A549 (cell line): ENCODE measurements at regions not wholly inside any gene's neighbourhood (a gene's known extent, or its start where the extent isn't known, plus 50 kb on each side); places are given as distances from the start of the nearest gene placed in this dataset.
A peak's percentile ranks its signal among the peaks of the same experiment; 100 is the strongest.

Experiments used
- ATAC-seq, 2 experiments: fragments of 200-7000 bp in 1 of 2; fragments of >200 bp in 1 of 2; cut with Nextera tagmentation in 1 of 2; cut with Tn5 transposase in 1 of 2; 3 replicates each; pipeline versions ENCODE4 v1.8.0 to v1.9.1; 2018 to 2020; ENCODE audit warnings: mild to moderate bottlenecking in 1 of 2, moderate library complexity in 1 of 2
- CTCF ChIA-PET: fragments of 300-600 bp; sonication (Branson Sonifier 250); formaldehyde crosslinking; extraction: SDS; loops from one replicate; lab custom pipeline; 2021; ENCODE audit warnings: antibody characterized with exemption, inconsistent platforms; lab: Yijun Ruan, JAX
- POLR2A ChIA-PET: fragments of 350-600 bp; formaldehyde crosslinking; extraction: SDS; loops from one replicate; lab custom pipeline; 2021; ENCODE audit warnings: antibody characterized with exemption, inconsistent platforms; lab: Yijun Ruan, JAX
- DNase-seq, 2 experiments: peaks; one replicate each; pipeline versions ENCODE4 v3.0.0 to v3.0.0-alpha.2; 2011 to 2016; ENCODE audit warnings: low read depth in 1 of 2, low spot score in 1 of 2
- FAIRE-seq: peaks from 2 replicates; lab custom pipeline; 2011; peaks lifted over from hg19 to GRCh38; lab: Jason Lieb, UNC
- H3K27ac ChIP-seq, 2 experiments: fragments of >200 bp; sonication (Bioruptor Twin); formaldehyde crosslinking; 3 replicates each; pipeline ENCODE4 v1.5.1; 2016 to 2017
- H3K4me1 ChIP-seq: fragments of >200 bp; sonication (Bioruptor Twin); formaldehyde crosslinking; 3 replicates; pipeline ENCODE4 v1.6.1; 2016
- H3K4me2 ChIP-seq: fragments of >200 bp; sonication (Bioruptor Twin); formaldehyde crosslinking; 3 replicates; pipeline ENCODE4 v1.6.1; 2016
- H3K4me3 ChIP-seq: fragments of >200 bp; sonication (Bioruptor Twin); formaldehyde crosslinking; 3 replicates; pipeline ENCODE4 v1.5.1; 2016
- H3K9me3 ChIP-seq: fragments of >200 bp; sonication (Bioruptor Twin); formaldehyde crosslinking; 3 replicates; pipeline ENCODE4 v1.6.1; 2016
- BHLHE40 ChIP-seq: IDR thresholded peaks from 2 replicates; pipeline ENCODE4 v1.6.1; 2012; ENCODE audit warnings: low read depth, low read length, inconsistent platforms
- CBX2 ChIP-seq: fragments of 200-600 bp; sonication (generic); IDR thresholded peaks from 2 replicates; pipeline ENCODE4 v1.6.1; 2016; ENCODE audit warnings: low read depth, mild to moderate bottlenecking, borderline replicate concordance
- CBX8 ChIP-seq: fragments of 200-600 bp; sonication (generic); IDR thresholded peaks from 2 replicates; pipeline ENCODE4 v1.6.1; 2016
- CHD4 ChIP-seq: fragments of 200-600 bp; sonication (generic); IDR thresholded peaks from 2 replicates; pipeline ENCODE4 v1.6.1; 2016; ENCODE audit warnings: antibody characterized with exemption, mild to moderate bottlenecking, borderline replicate concordance
- EP300 ChIP-seq, 2 experiments: fragments of >200 bp; sonication (Bioruptor Twin); formaldehyde crosslinking; IDR thresholded peaks; 2 replicates in 1 of 2; 3 replicates in 1 of 2; pipeline ENCODE4 v1.6.1; 2016 to 2017
- FOSB ChIP-seq: fragments of 250-450 bp; sonication (Bioruptor Pico); IDR thresholded peaks from 2 replicates; pipeline ENCODE4 v1.5.0; 2020; ENCODE audit warnings: mild to moderate bottlenecking, moderate library complexity
- FOXS1 ChIP-seq: fragments of 250-450 bp; sonication (Bioruptor Pico); IDR thresholded peaks from 2 replicates; pipeline ENCODE4 v1.5.0; 2020; ENCODE audit warnings: mild to moderate bottlenecking, moderate library complexity
- HEYL ChIP-seq: fragments of 250-450 bp; sonication (Bioruptor Pico); IDR thresholded peaks from 2 replicates; pipeline ENCODE4 v1.8.0; 2021; ENCODE audit warnings: mild to moderate bottlenecking, moderate library complexity
- HOXB13 ChIP-seq: fragments of 250-450 bp; sonication (Bioruptor Pico); IDR thresholded peaks from 2 replicates; pipeline ENCODE4 v1.5.0; 2020; ENCODE audit warnings: low read depth, mild to moderate bottlenecking, moderate library complexity
- JUN ChIP-seq, 2 experiments: fragments of >200 bp; sonication (Bioruptor Twin); formaldehyde crosslinking; IDR thresholded peaks; 2 replicates in 1 of 2; 3 replicates in 1 of 2; pipeline ENCODE4 v1.6.1; 2016 to 2017
- KDM1A ChIP-seq: fragments of 200-600 bp; sonication (generic); IDR thresholded peaks from 2 replicates; pipeline ENCODE4 v1.6.1; 2016; ENCODE audit warnings: low read depth, mild to moderate bottlenecking
- MAX ChIP-seq: IDR thresholded peaks from 2 replicates; pipeline ENCODE4 v1.6.1; 2012
- NFE2L2 ChIP-seq: fragments of 150-350 bp; conservative IDR thresholded peaks from 2 replicates; pipeline ENCODE4 v1.6.1; 2014; ENCODE audit warnings: low read length
- RCOR1 ChIP-seq: fragments of 150-350 bp; IDR thresholded peaks from 2 replicates; pipeline ENCODE4 v1.6.1; 2014; ENCODE audit warnings: antibody characterized with exemption, low read length, low read depth
- RNF2 ChIP-seq: fragments of 200-600 bp; sonication (generic); IDR thresholded peaks from 2 replicates; pipeline ENCODE4 v1.6.1; 2016; ENCODE audit warnings: low read depth, mild to moderate bottlenecking, antibody characterized with exemption, moderate library complexity, borderline replicate concordance
- TFCP2L1 ChIP-seq: fragments of 250-450 bp; sonication (Bioruptor Pico); IDR thresholded peaks from 2 replicates; pipeline ENCODE4 v1.5.0; 2021; ENCODE audit warnings: mild to moderate bottlenecking
- TP53 ChIP-seq: fragments of 250-450 bp; sonication (Bioruptor Pico); IDR thresholded peaks from 2 replicates; pipeline ENCODE4 v1.5.0; 2021; ENCODE audit warnings: mild to moderate bottlenecking, moderate library complexity
- ZFP36 ChIP-seq: fragments of 450-650 bp; IDR thresholded peaks from 2 replicates; pipeline ENCODE4 v1.6.1; 2014; ENCODE audit warnings: borderline replicate concordance; ENCODE audit not compliant: partially characterized antibody
- ZNF302 ChIP-seq: fragments of 250-450 bp; sonication (Bioruptor Pico); IDR thresholded peaks from 2 replicates; pipeline ENCODE4 v1.9.0; 2021; ENCODE audit warnings: inconsistent platforms, mild to moderate bottlenecking, moderate library complexity
- WGBS: methylation state at CpG from one replicate; pipeline ENCODE4 v1.1.6; 2017; ENCODE audit errors: missing lambda C conversion rate; 5-methylcytosine and 5-hydroxymethylcytosine counted together
- TF ChIP-seq, protein P1 (sequence below): fragments of 450-650 bp; IDR thresholded peaks from 2 replicates; pipeline ENCODE4 v1.6.1; 2014; ENCODE audit warnings: antibody characterized with exemption
- TF ChIP-seq, protein P2 (sequence below): IDR thresholded peaks from 2 replicates; pipeline ENCODE4 v1.6.1; 2012

DNA sequence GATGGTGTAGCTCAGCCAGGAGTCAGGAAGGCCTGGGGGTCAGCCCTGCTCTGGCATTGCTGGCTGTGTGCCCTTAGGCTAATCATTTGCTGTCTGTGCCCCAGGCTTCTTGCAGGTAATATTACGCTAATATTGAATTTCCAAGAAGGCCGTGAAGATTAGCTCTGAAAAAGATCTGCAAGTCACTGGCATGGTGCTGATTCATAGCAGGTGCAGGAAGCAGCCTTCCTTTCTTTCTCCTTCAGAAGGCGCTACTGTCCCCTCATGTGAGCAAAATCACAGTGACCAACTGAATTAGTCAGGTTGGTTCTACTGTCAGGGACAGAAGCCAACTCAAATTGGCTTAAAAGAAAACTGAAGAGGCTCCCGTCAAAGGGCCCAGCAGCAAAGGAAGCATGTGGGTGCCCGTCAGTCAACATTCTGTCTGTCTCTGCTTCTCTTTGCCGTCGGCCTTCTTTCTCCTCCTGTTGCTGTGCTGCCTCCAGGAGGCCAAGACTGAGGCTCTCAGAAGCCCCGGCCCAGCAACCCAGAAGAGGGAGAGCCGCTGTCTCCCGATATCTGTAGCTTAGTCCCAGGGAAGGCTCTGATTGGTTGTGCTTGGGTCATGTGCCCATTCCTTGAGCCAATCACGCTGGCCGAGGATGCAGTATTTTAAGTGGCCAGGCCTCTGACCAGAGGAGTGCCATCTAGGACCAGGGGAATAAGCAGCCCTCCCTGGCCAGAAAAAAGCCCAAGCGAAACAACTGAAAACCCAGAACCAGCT, 67.8 kb upstream of the NEURL1B start:
- Histone ChIP-seq H3K4me3 (no peak overlapping the region), H3K4me1 (no peaks in the 10 kb centered on the region), H3K9me3 (no peaks in the 10 kb centered on the region), H3K4me2 (no peak overlapping the region), H3K27ac (no peak overlapping the region)
- FAIRE-seq (no peak), ATAC-seq (peak in 1 of 2 experiments; percentile 45; a peak in 3 of 6 replicates), DNase-seq (peak in 1 of 2 experiments; percentile 23)
- ChIA-PET CTCF (interaction anchor here (1.3 kb wide), 2 partner anchors 25 to 124 kb away, joined by 3 read pairs; no protein-coding TSS in a partner anchor), POLR2A (no interaction called here)
- 87% methylated on average over 10 of the region's 13 CpGs for WGBS
- TF ChIP-seq CBX8: no peak
- TF ChIP-seq, protein P1, sequence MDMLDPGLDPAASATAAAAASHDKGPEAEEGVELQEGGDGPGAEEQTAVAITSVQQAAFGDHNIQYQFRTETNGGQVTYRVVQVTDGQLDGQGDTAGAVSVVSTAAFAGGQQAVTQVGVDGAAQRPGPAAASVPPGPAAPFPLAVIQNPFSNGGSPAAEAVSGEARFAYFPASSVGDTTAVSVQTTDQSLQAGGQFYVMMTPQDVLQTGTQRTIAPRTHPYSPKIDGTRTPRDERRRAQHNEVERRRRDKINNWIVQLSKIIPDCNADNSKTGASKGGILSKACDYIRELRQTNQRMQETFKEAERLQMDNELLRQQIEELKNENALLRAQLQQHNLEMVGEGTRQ: peak; percentile 63

GRCh38 chr5:172572440-172572839, 68.6 kb upstream of the NEURL1B start:
- no peak overlapping the region for H3K27ac ChIP-seq
- POLR2A ChIA-PET: no interaction called here
- no peak for TF ChIP-seq CHD4
- no peak for TF ChIP-seq FOXS1 (CRISPR knock-in tag)
- TF ChIP-seq CBX2: no peak
- TF ChIP-seq TP53 (CRISPR knock-in tag): no peak
- TF ChIP-seq, protein P2, sequence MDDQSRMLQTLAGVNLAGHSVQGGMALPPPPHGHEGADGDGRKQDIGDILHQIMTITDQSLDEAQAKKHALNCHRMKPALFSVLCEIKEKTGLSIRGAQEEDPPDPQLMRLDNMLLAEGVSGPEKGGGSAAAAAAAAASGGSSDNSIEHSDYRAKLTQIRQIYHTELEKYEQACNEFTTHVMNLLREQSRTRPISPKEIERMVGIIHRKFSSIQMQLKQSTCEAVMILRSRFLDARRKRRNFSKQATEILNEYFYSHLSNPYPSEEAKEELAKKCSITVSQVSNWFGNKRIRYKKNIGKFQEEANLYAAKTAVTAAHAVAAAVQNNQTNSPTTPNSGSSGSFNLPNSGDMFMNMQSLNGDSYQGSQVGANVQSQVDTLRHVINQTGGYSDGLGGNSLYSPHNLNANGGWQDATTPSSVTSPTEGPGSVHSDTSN: no peak
- no peak for TF ChIP-seq FOSB (CRISPR knock-in tag)
- no peak for TF ChIP-seq RCOR1
- TF ChIP-seq KDM1A: no peak
- TF ChIP-seq, all 56 proteins: peak for 0
- WGBS: 77% methylated on average over 3 of the region's 3 CpGs
- FAIRE-seq (no peak), ATAC-seq (no peak), DNase-seq (no peak)
- CTCF ChIA-PET: interaction anchor here (1.0 to 1.3 kb wide), 2 partner anchors 12 to 26 kb away, joined by 3 to 5 read pairs; no protein-coding TSS in a partner anchor
- Histone ChIP-seq H3K4me2 (no peak overlapping the region), H3K4me1 (no peaks in the 10 kb centered on the region), H3K9me3 (no peaks in the 10 kb centered on the region), H3K4me3 (no peak overlapping the region)

DNA sequence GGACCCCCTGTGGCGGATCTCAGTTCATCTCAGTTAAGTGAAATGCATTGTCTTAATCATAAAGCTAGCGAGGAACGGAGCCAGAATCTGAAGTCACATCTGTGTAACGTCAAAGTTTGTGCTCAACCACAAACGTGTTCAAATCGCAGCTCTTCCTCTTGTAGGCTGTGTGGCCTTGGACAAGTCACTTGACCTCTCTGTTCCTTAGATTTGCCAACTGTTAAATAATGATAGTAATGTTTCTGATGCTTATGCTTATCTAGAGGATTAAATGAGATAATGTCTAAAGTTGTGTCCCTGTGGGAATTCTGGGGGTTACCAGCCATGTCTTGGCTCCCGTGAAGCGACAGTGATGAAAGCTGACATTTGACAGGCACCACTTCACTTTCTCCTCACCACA, 69.2 kb upstream of the NEURL1B start:
- Histone ChIP-seq H3K4me3 (no peak overlapping the region), H3K4me1 (no peaks in the 10 kb centered on the region), H3K9me3 (no peaks in the 10 kb centered on the region), H3K4me2 (no peak overlapping the region), H3K27ac (no peak overlapping the region)
- TF ChIP-seq ZFP36: peak; percentile 57
- no peak for TF ChIP-seq JUN (IDR thresholded peaks at IDR 0.05)
- ChIA-PET POLR2A (no interaction called here), CTCF (interaction anchor here (1.0 kb wide), 3 partner anchors 9 to 126 kb away, joined by 3 to 5 read pairs (median 3); no protein-coding TSS in a partner anchor)
- DNase-seq (no peak), FAIRE-seq (no peak), ATAC-seq (no peak)
- 54% methylated on average over 8 of the region's 8 CpGs for WGBS

DNA sequence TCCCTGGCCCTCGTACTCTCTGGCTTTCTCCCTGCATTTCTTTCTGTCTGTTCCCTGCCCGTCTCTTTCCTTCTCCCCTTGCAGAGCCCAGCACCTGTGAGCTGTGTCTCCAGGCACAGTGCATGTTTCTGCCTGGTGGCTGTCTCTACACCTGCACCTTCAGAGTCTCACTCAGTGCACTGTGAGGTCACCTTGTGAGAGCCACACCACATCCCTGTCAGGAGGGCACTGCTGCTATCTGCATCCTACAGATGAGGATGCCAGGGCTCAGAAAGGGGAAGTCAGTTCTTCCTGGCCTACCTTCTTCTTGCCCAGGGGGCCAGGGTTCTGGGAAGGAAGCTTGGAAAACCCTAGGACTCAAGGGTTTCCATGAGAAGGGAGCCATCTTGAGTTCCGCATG, 69.7 kb upstream of the NEURL1B start:
- no peak for DNase-seq
- H3K4me1 ChIP-seq: no peaks in the 10 kb centered on the region
- ChIA-PET CTCF (interaction anchor here (1.0 kb wide), 3 partner anchors 9 to 127 kb away, joined by 3 to 5 read pairs (median 3); no protein-coding TSS in a partner anchor), POLR2A (no interaction called here)
- 37% methylated on average over 3 of the region's 3 CpGs for WGBS
- no peak overlapping the region for H3K4me2 ChIP-seq
- no peaks in the 10 kb centered on the region for H3K9me3 ChIP-seq
- TF ChIP-seq HEYL (CRISPR knock-in tag): no peak
- TF ChIP-seq EP300 (IDR thresholded peaks at IDR 0.05): no peak
- no peak for TF ChIP-seq RNF2
- TF ChIP-seq BHLHE40: no peak
- no peak for TF ChIP-seq FOSB (CRISPR knock-in tag)
- no peak for TF ChIP-seq TFCP2L1
- TF ChIP-seq ZFP36: no peak
- no peak for TF ChIP-seq ZNF302
- no peak for TF ChIP-seq NFE2L2
- TF ChIP-seq MAX: no peak
- no peak for TF ChIP-seq HOXB13 (CRISPR knock-in tag)
- ATAC-seq: peak; percentile 39 to 55; a peak in 4 of 6 replicates
- no peak overlapping the region for H3K27ac ChIP-seq
- H3K4me3 ChIP-seq: no peak overlapping the region
- FAIRE-seq: no peak
